Prostate gland (tissue), 2 donors: ENCODE measurements at regions not wholly inside any gene's neighbourhood (a gene's known extent, or its start where the extent isn't known, plus 50 kb on each side); places are given as distances from the start of the nearest gene placed in this dataset.

Experiments
- CTCF ChIP-seq, 4 experiments: fragments of 200-600 bp in 2 of 4; fragments of 450-650 bp in 2 of 4; sonication (generic) in 2 of 4; IDR thresholded peaks; 1 replicate in 3 of 4; 2 replicates in 1 of 4; pipeline ENCODE4 v1.5.1; 2016 to 2019; ENCODE audit warnings: antibody characterized with exemption in 4 of 4, mild to moderate bottlenecking in 2 of 4, moderate library complexity in 2 of 4
- POLR2AphosphoS5 ChIP-seq: sonication (generic); formaldehyde crosslinking; IDR thresholded peaks from one replicate; pipeline ENCODE4 v1.6.1; 2017; ENCODE audit warnings: antibody characterized with exemption

DNA sequence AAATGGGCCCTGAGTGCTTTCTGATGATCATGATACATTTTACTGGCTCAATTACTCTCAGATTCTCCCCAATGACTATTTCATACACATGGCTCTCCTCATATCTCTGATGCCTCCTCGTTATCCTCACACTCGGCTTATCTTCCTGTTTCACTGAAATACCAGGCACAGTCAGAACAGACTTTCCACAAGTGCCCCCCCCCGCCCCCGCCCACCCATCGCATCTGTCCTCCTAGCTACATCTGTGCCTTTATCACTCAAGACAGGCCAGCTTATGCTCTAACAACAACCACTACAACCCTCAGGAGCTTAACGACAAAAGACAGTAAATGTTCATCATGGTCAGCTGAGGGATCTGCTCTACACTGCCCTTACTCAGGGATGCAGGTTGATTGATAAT lies 610.6 kb upstream of the DIPK2B start:
- TF ChIP-seq CTCF (IDR thresholded peaks at IDR 0.05): no peak
- TF ChIP-seq POLR2AphosphoS5: no peak
